ENCODE measurements at regions not wholly inside any gene's neighbourhood (a gene's known extent, or its start where the extent isn't known, plus 50 kb on each side); places are given as distances from the start of the nearest gene placed in this dataset.
"Not testable (repeated sequence)": the region's sequence is repeated elsewhere in the genome, so short reads cannot be mapped to it uniquely, and the experiment has no call there.

DNA sequence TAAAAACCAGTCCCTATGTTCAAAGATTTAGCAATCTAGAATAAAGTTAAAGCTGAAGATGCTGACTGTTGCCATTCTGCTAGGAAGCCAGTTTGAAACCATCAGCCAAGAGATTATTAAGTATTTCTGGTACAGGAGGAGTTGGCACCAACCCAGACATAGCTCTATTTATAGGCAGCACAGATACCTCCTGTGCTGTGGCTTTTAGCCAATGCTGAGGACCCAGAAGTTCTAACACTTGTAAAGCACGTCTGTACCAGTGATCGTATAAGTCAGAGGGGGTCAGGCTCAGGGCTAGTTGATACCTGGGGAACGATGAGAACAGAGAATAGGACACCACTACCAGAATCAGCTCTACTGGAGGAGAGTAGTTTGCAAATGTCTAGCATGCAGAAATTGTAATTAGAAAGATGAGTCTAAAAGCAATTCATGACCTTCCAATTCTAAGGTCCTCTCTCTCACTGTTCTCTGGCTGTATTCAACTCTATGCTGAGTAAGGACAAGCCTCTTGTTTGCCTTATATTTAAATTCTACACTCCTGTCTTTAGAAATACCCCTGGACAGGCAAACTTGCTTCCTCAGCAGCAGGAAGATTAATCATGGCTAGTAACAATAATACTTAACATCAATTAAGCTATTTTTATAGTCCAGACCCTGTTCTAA is 96.8 kb upstream of the PALMD start:
- in situ Hi-C loops (cut with HindIII; ENCODE audit: low pct_ligation_motif_present, low sequenced_read_pairs), result no loop called here
- H3K4me3 ChIP-seq (ENCODE audit: low read depth, low read length), result no peak overlapping the region
- H3K27ac ChIP-seq, result no peak overlapping the region
- DNase-seq, result peak; percentile 56
- TF ChIP-seq, protein P1, sequence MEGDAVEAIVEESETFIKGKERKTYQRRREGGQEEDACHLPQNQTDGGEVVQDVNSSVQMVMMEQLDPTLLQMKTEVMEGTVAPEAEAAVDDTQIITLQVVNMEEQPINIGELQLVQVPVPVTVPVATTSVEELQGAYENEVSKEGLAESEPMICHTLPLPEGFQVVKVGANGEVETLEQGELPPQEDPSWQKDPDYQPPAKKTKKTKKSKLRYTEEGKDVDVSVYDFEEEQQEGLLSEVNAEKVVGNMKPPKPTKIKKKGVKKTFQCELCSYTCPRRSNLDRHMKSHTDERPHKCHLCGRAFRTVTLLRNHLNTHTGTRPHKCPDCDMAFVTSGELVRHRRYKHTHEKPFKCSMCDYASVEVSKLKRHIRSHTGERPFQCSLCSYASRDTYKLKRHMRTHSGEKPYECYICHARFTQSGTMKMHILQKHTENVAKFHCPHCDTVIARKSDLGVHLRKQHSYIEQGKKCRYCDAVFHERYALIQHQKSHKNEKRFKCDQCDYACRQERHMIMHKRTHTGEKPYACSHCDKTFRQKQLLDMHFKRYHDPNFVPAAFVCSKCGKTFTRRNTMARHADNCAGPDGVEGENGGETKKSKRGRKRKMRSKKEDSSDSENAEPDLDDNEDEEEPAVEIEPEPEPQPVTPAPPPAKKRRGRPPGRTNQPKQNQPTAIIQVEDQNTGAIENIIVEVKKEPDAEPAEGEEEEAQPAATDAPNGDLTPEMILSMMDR (IDR thresholded peaks at IDR 0.05; ENCODE audit: low read depth, low read length, missing control alignments), result no peak
- no peaks in the 10 kb centered on the region for H3K27me3 ChIP-seq (replicated peaks)
- H3K36me3 ChIP-seq (replicated peaks), result no peaks in the 10 kb centered on the region

DNA sequence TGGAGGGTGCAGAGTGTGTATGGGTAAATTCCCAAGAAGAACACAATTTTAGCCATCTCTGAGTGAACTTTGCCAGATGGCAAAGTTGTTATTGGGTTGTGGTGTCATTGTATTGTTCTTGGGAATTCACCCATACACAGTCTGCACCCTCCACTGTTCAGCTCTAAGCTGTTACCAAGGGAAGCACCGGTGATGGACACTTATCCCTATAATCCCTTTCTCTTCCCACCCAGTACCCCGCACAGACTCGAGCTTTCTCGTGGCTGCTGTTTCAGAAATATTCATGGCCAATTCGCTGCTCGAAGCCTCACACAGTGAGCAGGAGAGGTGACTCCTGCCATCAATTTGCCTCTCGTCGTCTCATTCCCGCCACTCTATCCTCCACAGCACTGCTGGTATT is 95.7 kb upstream of the PALMD start:
- in situ Hi-C loops (cut with HindIII; ENCODE audit: low pct_ligation_motif_present, low sequenced_read_pairs), result no loop called here
- H3K27me3 ChIP-seq (replicated peaks), result no peaks in the 10 kb centered on the region
- H3K4me3 ChIP-seq (ENCODE audit: low read depth, low read length), result no peak overlapping the region
- no peak overlapping the region for H3K27ac ChIP-seq
- TF ChIP-seq, protein P1 (IDR thresholded peaks at IDR 0.05; ENCODE audit: low read depth, low read length, missing control alignments), result no peak
- H3K36me3 ChIP-seq (replicated peaks), result no peaks in the 10 kb centered on the region
- DNase-seq, result no peak

DNA sequence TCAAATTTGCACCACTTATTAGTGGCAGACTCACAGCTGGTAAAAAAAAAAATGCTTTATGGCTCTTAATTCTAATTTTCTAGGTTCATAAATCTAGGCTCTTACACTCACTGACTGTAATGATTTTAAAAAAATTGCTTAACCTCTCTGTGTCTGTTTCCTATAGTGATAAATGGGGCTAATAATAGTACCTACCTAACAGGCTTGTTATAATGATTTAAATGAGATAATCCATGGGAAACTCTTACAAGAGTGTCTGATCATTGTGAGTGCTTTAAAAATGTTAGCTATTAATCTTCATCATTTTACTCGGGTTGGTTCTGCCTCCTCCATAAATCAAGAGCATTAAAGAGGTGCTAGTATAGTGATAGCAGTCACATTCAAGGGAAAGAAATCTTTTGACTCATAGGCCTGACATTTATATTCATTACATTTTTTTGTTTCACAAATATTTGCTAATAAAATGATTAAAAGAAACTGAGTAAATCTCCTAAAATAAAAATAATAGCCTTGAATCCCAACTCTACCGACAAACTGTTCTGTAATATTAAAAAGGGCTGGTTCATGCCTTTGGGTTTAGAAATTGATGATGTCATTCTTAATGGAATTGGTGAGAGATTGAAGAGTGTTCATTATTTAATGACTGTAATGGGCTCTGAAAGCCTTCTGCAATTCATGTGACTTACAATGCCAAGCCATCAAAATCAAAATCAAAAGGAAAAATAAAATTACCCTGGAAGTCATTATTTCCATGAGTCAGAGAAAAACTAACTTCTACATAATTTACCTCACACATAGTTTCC is 93.9 kb upstream of the PALMD start:
- no peaks in the 10 kb centered on the region for H3K27me3 ChIP-seq (replicated peaks)
- H3K4me3 ChIP-seq (ENCODE audit: low read depth, low read length), result no peak overlapping the region
- H3K27ac ChIP-seq, result no peak overlapping the region
- in situ Hi-C loops (cut with HindIII; ENCODE audit: low pct_ligation_motif_present, low sequenced_read_pairs), result no loop called here
- no peaks in the 10 kb centered on the region for H3K36me3 ChIP-seq (replicated peaks)
- TF ChIP-seq, protein P1 (IDR thresholded peaks at IDR 0.05; ENCODE audit: low read depth, low read length, missing control alignments), result no peak
- no peak for DNase-seq

DNA sequence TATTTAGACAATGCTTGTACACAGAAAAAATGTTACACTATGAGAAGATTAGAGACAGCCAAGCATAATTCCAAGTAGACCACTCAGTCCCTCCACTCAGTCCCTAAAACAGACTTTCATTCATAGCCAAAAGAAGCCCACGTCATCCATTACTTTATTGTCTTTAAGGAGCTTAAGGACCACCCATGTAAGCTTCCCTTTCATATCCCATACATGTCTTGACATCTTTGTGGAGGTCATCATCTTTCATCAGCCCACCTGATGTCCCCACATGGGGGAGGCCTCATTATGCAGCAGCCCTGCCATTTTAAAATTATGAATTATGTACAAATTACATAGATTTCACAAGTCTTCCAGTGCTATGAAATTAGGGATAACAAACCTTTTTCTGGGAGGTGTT is 92.6 kb upstream of the PALMD start:
- no peak for DNase-seq
- no peak overlapping the region for H3K27ac ChIP-seq
- no peak overlapping the region for H3K4me3 ChIP-seq (ENCODE audit: low read depth, low read length)
- H3K27me3 ChIP-seq (replicated peaks), result no peaks in the 10 kb centered on the region
- TF ChIP-seq, protein P1 (IDR thresholded peaks at IDR 0.05; ENCODE audit: low read depth, low read length, missing control alignments), result no peak
- in situ Hi-C loops (cut with HindIII; ENCODE audit: low pct_ligation_motif_present, low sequenced_read_pairs), result no loop called here
- no peaks in the 10 kb centered on the region for H3K36me3 ChIP-seq (replicated peaks)

DNA sequence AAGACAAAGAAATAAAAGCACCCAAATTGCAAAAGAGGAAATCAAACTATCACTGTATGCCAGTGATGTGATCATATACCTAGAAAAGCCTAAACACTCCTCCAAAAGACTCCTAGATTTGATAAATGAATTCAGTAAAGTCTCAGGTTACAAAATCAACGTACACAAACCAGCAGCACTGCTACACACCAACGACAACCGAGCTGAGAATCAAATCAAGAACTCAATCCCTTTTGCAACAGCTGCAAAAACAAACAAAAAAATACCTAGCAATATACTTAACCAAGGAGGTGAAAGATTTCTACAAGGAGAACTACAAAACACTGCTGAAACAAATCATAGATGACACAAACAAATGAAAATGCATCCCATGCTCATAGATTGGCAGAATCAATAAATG is 92.1 kb upstream of the PALMD start:
- DNase-seq; H3K27me3 ChIP-seq (replicated peaks); H3K36me3 ChIP-seq (replicated peaks); in situ Hi-C loops (cut with HindIII; ENCODE audit: low pct_ligation_motif_present, low sequenced_read_pairs); H3K4me3 ChIP-seq (ENCODE audit: low read depth, low read length); H3K27ac ChIP-seq: not testable (repeated sequence)

DNA sequence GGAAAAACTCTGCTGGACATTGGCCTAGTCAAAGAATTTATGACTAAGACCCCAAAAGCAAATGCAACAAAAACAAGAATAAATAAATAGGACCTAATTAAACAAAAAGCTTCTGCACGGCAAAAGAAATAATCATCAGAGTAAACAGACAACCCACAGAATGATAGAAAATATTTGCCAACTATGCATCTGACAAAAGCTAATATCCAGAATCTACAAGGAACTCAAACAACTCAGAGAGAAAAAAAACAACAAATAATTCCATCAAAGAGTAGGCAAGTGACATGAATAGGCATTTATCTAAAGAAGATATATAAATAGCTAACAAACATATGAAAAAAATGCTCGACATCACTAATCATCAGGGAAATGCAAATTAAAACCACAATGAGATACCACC is 91.2 kb upstream of the PALMD start:
- no peak for DNase-seq
- Histone ChIP-seq H3K4me3 (ENCODE audit: low read depth, low read length) (no peak overlapping the region), H3K36me3 (replicated peaks) (no peaks in the 10 kb centered on the region), H3K27ac (no peak overlapping the region), H3K27me3 (replicated peaks) (no peaks in the 10 kb centered on the region)
- TF ChIP-seq, protein P1 (IDR thresholded peaks at IDR 0.05; ENCODE audit: low read depth, low read length, missing control alignments), result no peak
- in situ Hi-C loops (cut with HindIII; ENCODE audit: low pct_ligation_motif_present, low sequenced_read_pairs), result no loop called here
